SU-DHL-6 (cell line): ENCODE measurements at regions not wholly inside any gene's neighbourhood (a gene's known extent, or its start where the extent isn't known, plus 50 kb on each side); places are given as distances from the start of the nearest gene placed in this dataset.

Source experiments
- EZH2phosphoT487 ChIP-seq: fragments of 200-600 bp; sonication (generic), shearing (Covaris generic); conservative IDR thresholded peaks from 2 replicates; pipeline ENCODE4 v1.6.1; 2018; ENCODE audit warnings: mild to moderate bottlenecking, antibody characterized with exemption, low read length, moderate library complexity, mixed read lengths
- TF ChIP-seq, protein P1 (sequence below): fragments of 200-600 bp; sonication (generic); IDR thresholded peaks from one replicate; pipeline ENCODE4 v1.5.1; 2017; ENCODE audit warnings: antibody characterized with exemption, mild to moderate bottlenecking, low read length, moderate library complexity; ENCODE audit not compliant: insufficient read depth, poor library complexity, severe bottlenecking

DNA sequence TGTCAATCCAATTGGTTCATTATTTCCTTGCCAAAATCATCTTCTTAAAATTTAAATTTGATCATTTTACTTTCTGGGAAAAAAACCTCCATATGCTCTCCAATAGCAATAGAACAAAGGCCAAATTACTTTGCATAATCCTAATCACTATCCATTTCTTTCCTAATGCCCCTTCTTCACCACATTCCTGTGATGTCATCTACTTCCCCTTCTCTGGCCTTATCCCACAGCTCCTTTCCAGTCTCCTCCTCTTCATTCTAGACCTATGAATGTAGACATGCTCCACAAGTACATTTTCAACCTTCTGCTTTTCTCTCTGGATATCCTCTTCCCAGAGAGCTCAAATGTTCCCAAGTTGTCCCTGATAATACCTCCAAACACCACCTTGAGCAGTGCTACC is 216.6 kb downstream of the MRPL39 start:
- TF ChIP-seq, protein P1, sequence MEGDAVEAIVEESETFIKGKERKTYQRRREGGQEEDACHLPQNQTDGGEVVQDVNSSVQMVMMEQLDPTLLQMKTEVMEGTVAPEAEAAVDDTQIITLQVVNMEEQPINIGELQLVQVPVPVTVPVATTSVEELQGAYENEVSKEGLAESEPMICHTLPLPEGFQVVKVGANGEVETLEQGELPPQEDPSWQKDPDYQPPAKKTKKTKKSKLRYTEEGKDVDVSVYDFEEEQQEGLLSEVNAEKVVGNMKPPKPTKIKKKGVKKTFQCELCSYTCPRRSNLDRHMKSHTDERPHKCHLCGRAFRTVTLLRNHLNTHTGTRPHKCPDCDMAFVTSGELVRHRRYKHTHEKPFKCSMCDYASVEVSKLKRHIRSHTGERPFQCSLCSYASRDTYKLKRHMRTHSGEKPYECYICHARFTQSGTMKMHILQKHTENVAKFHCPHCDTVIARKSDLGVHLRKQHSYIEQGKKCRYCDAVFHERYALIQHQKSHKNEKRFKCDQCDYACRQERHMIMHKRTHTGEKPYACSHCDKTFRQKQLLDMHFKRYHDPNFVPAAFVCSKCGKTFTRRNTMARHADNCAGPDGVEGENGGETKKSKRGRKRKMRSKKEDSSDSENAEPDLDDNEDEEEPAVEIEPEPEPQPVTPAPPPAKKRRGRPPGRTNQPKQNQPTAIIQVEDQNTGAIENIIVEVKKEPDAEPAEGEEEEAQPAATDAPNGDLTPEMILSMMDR: no peak
- no peak for TF ChIP-seq EZH2phosphoT487
